CD4-positive, alpha-beta T cell treated with Interleukin-6 for 4 hours (primary cell): ENCODE measurements at regions not wholly inside any gene's neighbourhood (a gene's known extent, or its start where the extent isn't known, plus 50 kb on each side); places are given as distances from the start of the nearest gene placed in this dataset.
"Not testable (repeated sequence)": the region's sequence is repeated elsewhere in the genome, so short reads cannot be mapped to it uniquely, and the experiment has no call there.

ENCODE experiments used
- DNase-seq: peaks from one replicate; pipeline ENCODE4 v3.0.0-alpha.2; 2020; ENCODE audit warnings: mixed read lengths

DNA sequence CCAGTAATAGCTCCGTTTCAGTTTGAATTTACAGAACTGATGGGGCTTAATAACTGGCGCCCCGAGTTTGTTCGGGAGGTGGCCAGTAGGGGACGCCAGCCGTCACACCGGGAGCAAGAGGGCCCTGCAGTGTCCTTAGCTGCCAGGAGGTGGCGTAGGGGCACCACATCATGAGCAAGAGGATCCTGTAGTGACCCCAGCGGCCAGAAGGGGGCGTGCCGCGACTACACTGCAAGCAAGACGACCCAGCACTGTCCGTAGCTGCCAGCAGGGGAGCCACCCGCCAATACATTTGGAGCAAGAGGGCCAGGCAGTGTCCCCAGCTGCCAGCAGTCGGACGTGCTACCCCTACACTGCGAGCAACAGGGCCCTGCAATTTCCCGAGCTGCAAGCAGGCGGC, 663.7 kb upstream of the B3GAT1 start:
- DNase-seq = peak; percentile 20

DNA sequence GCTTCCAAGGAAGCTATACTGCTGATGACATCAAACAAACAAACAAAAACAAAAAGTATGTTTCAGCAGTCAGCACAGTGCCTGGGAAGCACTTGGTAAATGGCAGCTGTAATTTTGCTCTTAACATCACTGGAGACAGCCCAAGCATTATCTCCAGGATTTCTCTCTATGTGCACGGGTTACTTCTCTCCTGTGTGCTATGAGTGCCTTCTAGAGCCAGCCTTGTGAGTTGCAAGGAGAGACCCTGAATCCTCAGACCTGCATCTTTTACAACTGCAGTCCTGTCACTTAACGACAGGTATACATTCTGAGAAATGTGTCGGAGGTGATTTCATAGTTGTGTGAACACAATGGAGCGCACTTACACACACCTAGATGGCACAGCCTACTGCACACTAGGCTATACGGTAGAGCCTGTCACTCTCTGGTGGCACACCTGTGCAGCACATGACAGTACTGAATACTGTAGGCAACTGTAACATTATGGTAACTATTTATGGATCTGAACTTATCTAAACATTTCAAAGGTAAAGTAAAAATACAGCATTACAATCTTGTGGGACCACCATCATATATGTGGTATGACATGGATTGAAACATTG, 662.5 kb upstream of the B3GAT1 start:
- no peak for DNase-seq

DNA sequence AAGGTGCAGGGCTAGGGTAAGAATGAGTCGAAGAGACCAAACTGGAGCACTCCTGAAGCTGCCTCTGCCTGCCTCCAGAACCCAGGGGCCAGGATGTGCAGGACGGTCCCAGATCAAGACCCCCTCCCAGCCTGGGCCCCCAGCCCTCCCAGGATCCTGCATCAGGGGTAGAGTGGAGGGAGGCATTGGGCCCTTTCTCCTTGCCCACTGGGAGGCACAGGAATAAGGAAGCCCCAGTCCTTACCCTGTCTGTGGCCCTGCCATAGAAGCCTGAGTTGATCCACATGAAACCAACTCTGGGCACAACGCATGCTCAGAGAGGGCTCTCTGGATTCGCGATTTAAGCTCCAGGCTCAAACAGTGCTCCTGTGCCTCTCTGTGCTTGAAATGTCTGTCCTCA, 661.8 kb upstream of the B3GAT1 start:
- no peak for DNase-seq

DNA sequence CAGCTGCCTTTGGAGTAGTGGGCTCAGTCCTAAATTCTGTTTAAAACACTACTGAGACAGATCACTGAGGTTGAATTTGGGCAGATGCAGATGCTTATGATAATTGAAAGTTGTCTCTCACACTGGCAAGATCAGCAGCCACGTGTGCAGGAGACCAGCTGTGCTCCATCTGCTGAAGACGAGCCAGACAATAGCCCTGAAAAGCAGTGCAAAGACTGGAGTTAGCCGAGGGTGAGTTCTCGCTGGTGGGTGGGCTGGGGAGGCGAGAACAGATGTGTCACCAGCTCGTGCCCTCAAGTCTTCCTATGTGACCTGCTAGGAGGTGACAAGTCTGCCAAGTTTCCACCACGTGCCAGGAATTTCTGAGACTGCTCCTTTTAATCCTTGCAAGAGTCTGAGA, 661.3 kb upstream of the B3GAT1 start:
- no peak for DNase-seq

DNA sequence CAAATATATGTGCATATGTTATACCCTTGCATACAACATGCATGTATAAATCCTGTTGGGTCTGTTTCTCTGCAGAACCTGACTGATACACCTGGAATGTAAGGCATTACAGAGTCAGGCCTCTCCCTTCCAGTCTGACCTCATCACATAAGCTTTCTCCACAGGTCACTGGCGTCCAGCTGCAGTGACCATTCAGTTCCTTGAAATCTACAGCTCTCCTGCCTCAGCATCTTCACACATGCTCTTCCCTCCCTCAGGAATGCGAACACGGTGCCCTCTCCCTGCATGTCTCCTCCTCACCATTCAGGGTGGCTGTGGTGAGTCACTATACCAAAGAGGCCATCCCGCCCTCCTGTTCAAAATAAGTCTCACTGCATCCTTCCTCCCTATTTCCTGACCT, 657.8 kb upstream of the B3GAT1 start:
- no peak for DNase-seq

DNA sequence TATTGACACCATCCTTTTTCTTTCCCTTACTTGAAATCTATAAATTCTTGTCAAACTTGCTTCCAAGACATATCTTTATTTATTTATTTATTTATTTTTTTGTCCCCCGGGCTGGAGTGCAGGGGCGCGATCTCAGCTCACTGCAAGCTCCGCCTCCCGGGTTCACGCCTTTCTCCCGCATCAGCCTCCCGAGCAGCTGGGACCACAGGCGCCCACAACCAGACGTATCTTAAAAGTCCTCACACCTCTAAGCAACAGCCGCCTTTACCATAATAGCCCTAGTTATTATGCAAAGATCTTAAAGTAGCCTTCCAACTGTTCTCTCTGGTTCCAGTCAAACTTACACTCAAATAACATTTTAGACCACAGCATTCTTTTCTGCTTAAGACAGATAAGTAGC, 657.0 kb upstream of the B3GAT1 start:
- DNase-seq = no peak

DNA sequence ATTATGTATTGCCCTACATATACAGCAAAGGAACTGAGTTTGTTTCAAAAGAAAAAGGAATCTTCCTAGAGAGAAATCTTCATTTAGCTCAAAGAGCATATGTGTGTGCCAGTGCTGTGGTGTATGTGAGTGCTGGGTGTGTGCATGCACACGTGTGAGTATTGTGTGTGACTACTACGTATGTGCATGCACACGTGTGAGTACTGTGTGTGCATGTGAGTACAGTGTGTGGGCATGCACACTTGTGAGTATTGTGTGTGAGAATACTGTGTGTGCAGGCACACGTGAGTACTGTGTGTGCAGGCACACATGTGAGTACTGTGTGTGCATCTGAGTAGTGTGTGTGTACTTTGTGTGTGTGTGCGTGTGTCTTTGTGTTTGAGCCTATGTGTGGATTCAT, 651.0 kb upstream of the B3GAT1 start:
- no peak for DNase-seq

DNA sequence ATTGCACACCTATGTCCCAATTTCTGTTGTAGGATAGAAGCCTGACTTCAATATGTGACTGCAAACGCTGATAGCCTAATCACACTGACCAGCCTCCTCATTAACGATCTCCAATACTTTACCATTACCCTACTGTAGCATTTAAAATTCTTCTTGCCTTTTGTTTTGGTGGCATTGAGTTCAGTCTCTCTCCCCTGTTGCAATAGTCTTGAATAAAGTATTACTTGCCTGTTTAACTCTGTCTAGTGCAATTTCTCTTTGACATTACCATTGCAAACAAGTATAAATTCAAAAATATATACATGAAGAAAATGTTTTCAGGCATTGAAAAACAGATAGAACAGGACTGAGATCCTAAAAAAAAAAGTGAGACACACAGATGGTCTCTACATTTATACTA, 649.1 kb upstream of the B3GAT1 start:
- DNase-seq = no peak

DNA sequence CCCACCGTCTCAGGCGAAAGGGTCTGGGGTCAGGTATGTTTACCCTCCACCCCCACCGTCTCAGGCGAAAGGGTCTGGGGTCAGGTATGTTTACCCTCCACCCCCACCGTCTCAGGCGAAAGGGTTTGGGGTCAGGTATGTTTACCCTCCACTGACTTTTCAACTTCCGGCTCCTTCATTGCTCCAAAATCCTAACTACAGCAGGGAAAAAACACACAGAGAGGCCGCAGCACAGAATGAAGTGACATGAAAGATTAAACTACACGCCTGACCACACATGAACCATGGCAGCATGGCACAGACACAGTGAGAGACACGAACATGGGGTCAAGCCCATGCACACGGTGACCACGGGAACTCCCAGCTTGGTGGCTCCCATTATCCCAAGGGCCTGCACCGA, 634.9 kb upstream of the B3GAT1 start:
- DNase-seq = no peak

DNA sequence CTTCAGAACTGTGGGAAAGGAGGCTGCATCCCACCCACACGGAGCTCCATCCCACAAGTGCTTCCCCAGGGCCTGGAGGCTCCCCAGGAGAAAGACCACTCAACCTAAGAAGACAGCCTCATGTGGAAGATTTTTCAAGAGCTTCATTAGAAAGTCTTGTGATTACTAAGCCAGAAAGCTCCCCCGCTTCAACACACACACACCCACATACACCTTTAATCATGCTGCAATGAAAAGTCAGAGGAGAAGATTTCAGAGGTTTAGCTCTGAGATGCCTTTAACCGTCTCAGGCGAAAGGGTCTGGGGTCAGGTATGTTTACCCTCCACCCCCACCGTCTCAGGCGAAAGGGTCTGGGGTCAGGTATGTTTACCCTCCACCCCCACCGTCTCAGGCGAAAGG, 634.5 kb upstream of the B3GAT1 start:
- no peak for DNase-seq

DNA sequence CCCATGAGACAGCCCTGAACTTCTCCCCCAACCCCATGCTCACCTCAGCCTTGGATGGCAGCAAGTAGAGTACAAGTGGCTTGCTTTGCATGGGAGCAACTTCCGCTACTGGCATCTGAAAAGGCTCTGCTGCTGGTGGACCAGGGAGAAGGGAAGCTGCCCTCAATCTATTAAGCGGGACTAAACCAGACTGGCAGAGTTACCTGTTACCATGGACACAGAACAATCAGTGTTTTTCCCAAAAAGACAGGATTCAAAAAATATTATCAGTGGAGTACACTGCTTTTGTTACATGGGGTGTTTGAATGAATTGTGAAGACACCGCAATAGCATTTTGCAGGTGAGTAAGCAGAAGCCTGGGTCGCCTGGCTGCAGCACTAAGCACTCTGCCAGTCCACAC, 631.4 kb upstream of the B3GAT1 start:
- no peak for DNase-seq

DNA sequence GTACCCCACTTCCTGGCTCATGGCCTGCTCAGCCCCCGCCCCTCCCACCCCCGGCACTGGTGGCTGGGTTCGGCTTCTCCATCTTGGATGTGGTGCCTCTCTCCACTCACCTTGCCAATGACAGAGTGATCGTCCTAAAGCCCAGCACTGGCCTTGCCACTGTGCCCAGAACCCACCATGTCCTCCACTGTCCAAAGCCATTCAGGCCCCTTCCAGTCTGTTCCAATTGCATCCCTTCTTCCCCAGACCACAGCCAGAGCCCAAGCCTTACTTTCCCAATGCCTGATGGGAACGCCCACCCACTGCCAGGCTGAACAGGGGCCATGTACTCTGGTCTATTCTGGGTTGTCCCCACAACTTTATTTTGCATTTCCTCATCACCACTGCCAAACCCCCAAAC, 625.8 kb upstream of the B3GAT1 start:
- DNase-seq = no peak

DNA sequence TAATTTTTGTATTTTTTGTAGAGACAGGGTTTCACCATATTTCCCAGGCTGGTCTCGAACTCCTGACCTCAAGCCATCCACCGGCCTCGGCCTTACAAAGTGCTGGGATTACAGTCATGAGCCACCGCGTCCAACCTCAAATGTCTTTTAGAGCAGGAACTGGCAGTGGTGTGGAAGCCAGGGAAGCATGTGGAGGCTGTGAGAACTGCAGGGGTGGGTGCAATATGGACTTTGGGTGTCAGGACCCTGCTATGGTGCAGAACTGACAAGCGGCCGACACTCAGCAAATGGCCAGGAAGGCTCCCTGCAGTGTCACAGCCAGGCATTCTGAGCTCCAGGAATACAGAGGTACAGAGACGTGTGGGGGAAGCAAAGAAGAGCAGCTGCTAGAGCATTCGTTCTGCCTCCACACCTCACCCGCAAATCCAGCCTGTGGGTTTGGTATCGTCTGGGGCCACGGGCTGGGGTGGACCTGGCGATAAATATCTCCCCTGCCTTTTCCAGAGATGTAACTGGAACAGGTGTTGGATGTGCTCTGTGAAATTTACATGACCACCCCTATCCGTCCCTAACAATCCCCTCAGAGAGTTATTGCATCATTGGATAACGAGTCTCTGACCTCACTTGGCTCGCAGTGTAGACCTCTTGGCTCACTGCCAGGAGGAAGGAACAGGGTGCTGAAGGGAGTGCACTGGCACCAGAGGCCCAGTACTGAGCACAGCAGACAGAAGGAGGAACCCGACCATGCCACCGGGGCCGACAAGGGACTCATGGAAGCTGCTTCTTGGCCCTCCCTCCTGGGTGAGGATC, 624.7 kb upstream of the B3GAT1 start:
- DNase-seq = no peak

DNA sequence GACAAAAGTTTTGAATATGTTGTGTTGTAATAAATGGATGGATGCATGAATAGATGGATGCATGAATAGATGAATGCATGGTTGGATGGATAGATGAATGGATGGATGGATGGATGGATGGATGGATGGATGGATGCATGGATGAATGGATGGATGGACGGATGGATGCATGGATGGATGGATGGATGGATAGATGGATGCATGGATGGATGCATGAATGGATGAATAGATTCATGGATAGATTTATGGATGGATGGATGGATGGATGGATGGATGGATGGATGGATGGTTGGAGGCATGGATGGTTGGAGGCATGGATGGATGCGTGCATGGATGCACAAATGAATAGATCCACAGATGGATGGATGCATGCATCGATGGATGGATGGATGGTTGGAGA, 623.2 kb upstream of the B3GAT1 start:
- no peak for DNase-seq

DNA sequence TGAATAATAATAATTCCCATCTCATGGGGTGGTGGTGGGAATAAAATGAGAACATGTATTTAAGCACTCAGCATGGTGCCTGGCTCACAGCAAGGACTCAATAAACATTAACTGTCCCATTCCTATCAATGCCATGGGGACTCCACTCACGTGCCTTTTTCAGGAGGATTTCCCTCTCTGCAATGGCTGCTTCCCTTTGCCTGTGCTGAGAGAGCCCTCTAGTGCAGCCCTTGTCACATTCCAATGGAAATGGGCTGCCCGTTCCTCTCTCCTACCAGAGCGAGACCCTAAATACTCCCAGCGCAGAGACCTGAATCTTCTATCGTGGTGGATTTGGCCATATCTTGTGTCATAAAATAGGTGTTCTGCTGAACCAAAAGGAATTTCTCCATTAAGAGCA, 621.5 kb upstream of the B3GAT1 start:
- no peak for DNase-seq

DNA sequence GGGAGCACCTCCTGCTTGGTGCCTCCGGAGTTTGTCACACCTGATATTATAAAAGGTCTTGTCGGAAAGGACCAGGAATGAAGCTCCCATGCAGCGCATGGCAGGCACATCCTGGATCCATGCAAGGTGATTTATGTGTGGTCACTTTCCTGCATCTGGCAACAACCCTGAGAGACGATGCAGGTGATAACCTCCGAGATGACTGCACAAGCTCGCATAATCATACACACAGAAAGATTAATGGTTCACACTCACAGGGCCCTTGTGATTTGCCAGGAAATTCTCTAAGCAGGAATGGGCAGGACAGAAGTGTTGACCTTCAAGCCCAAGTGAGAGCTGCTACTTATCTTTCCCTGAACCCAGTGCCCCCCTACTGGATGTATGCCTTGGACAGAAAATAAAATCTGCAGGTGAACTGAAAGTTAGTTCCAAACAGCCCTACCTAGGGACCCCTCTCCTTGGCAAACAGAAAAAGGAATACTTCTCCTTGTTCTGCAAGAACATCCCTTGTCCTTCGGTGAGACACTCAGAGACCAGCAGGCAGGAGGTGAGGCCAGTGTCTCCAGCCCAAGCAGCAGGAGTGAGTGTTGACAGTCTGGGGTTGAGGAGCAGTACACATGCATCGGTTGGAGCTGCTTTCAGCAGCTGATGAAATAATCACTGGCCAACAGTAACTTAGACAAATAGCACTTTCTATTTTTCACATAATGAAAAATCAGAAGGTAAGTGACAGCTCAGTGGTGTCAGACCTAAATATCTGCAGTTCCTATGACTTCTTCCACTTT, 619.4 kb upstream of the B3GAT1 start:
- no peak for DNase-seq

DNA sequence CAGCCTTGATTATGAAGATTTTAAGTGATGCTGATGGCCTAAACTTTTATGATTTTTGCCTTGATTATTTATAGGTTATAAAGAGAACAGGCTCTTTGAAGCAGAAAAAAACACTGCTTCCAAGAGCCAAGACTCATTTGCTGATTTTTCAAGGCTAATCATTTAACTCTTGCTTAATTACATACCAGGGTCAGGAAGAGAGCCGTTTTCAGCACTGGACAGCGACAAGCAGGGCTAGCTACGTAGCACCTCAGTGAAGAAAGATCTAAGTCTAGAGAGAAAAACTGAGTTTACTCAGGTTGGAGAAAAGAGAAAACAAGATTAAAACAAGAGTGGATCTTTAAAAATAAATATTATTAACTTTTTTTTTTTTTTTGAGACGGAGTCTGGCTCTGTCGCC, 615.4 kb upstream of the B3GAT1 start:
- no peak for DNase-seq

DNA sequence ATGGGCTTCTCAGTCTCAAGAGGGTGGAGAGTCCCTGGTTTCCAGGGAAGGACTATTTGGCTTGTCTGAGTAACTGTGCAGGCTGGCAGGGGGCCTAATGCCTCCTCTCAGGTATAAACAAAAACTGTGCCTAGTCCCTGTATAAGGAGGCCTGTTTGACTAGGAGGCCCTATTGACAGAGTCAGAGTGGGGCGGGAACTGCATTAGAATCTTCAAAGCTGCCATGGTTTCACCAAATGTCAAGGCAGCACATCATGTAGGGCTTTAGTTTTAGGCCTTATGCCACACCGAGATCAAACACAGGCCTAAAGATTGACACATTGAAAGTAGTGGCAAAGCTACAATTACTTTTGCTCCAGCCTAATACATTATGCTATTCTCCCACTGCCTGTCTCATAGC, 611.5 kb upstream of the B3GAT1 start:
- no peak for DNase-seq

DNA sequence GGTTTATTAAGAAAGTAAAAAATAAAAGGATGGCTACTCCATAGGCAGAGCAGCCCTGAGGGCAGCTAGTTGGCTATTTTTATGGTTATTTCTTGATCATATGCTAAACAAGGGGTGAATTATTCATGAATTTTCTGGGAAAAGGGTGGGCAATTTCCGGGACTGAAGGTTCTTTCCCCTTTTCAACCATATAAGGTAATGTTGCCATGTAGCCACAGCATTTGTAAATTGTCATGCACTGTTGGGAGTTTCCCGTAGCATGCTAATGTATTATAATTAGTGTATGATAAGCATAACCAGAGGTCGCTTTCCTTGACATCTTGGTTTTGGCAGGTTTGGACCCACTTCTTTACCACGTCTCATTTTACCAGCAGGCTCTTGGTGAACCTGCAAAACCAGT, 610.4 kb upstream of the B3GAT1 start:
- DNase-seq = no peak

DNA sequence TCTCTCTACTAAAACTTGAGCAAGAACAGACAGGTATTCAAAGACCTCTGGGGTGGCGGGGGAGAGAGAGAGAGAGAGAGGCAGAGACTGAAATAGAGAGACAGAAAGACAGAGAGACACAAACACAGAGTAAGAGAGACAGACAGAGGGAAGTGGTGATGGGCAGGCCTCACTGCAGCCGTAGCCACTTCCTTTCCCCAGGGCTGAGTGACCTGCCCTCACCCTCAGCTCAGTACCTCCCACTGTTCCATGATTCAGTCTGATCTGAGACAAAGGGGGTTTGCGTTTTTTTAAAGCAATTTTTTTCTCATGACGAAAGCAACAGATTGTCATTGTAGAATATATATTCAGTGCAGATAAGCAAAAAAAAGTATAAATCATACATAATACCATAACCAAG, 607.9 kb upstream of the B3GAT1 start:
- DNase-seq = no peak

DNA sequence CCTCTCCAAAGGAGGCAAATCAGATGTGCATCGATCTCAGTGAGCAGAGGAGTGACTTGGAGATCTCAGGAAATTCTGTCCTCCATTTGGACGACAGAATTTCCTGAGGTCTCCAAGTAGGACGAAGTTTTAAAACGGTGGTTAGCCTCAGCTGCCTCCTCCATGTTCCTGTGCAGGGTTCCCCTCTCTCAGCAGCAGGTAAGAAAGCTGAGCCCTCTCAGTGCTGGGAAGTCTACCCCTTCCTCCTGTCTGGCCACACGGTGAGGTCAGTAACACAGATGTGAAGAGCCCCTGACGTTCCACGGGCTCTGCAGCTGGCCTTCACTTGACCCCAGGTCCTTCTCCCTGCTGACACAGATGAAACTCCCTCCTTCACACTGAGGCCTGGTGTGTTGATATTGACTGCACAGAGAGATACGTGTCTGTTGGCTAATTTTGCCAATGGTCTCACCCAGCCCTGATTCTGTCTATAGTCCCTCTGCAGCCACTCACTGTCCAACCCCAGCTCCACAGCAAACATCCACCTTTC, 607.4 kb upstream of the B3GAT1 start:
- no peak for DNase-seq

DNA sequence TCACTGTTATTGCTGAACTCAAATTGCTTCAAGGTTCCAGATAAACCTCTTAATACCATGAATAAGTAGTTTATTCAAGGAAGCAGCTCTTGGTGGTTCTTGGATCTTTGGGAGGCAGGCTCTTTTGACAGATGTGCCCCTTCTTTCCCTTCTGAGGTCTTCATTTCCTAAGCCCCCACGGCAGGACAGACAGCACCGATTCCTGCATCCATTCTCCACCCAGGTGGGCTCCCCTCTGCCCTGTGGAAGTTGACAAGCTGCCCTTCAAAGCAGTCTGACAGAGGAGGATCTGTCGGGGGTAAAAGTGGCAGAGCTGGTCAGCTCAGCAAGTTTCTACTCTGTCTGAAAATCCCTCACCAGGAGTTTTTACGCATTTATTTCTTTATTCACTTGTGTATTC, 605.3 kb upstream of the B3GAT1 start:
- no peak for DNase-seq

DNA sequence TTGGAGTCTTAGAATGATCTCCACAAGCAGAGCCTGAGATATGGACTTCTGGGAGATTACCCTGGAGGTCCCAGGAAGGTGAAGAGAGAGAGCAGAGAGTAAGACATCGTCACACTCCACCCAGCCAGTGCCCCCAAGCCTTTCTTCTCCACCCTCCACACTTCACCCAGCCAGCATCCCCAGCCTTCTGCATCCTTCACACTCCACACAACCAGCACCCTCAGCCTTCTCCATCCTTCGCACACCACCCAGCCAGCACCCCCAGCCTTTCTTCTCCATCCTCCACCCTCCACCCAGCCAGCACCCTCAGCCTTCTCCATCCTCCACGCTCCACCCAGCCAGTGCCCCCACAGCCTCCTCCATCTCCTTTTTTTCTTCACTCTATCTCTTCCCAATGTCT, 603.9 kb upstream of the B3GAT1 start:
- no peak for DNase-seq

DNA sequence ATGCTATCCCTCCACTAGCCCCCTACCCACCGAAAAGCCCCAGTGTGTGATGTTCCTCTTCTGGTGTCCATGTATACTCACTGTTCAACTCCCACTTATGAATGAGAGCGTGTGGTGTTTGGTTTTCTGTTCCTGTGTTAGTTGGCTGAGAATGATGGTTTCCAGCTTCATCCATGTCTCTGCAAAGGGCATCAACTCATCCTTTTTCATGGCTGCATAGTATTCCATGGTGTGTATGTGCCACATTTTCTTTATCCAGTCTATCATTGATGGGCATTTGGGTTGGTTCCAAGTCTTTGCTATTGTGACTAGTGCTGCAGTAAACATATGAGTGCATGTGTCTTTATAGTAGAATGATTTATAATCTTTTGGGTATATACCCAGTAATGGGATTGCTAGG, 599.3 kb upstream of the B3GAT1 start:
- not testable (repeated sequence) for DNase-seq
